ENCODE measurements at regions not wholly inside any gene's neighbourhood (a gene's known extent, or its start where the extent isn't known, plus 50 kb on each side); places are given as distances from the start of the nearest gene placed in this dataset.

GRCh38 chr2:66346231-66346664 is 88.7 kb upstream of the MEIS1 start:
- TF ChIP-seq CTCF (IDR thresholded peaks at IDR 0.05) (no peak), POLR2A (IDR thresholded peaks at IDR 0.05) (no peak)
